AG09319 (cell line): ENCODE measurements at regions not wholly inside any gene's neighbourhood (a gene's known extent, or its start where the extent isn't known, plus 50 kb on each side); places are given as distances from the start of the nearest gene placed in this dataset.

ENCODE experiments used
- DNase-seq: peaks from one replicate; pipeline ENCODE4 v3.0.0-alpha.2; 2010; ENCODE audit warnings: low read depth; ENCODE audit errors: extremely low read depth
- TF ChIP-seq, protein P1 (sequence below): IDR thresholded peaks from 2 replicates; pipeline ENCODE4 v1.5.1; 2011; ENCODE audit warnings: low read depth, mild to moderate bottlenecking, inconsistent platforms, low read length, moderate library complexity

GRCh38 chr1:53378061-53378460 is 50.2 kb upstream of the LRP8 start:
- TF ChIP-seq, protein P1, sequence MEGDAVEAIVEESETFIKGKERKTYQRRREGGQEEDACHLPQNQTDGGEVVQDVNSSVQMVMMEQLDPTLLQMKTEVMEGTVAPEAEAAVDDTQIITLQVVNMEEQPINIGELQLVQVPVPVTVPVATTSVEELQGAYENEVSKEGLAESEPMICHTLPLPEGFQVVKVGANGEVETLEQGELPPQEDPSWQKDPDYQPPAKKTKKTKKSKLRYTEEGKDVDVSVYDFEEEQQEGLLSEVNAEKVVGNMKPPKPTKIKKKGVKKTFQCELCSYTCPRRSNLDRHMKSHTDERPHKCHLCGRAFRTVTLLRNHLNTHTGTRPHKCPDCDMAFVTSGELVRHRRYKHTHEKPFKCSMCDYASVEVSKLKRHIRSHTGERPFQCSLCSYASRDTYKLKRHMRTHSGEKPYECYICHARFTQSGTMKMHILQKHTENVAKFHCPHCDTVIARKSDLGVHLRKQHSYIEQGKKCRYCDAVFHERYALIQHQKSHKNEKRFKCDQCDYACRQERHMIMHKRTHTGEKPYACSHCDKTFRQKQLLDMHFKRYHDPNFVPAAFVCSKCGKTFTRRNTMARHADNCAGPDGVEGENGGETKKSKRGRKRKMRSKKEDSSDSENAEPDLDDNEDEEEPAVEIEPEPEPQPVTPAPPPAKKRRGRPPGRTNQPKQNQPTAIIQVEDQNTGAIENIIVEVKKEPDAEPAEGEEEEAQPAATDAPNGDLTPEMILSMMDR, result no peak
- DNase-seq, result no peak

DNA sequence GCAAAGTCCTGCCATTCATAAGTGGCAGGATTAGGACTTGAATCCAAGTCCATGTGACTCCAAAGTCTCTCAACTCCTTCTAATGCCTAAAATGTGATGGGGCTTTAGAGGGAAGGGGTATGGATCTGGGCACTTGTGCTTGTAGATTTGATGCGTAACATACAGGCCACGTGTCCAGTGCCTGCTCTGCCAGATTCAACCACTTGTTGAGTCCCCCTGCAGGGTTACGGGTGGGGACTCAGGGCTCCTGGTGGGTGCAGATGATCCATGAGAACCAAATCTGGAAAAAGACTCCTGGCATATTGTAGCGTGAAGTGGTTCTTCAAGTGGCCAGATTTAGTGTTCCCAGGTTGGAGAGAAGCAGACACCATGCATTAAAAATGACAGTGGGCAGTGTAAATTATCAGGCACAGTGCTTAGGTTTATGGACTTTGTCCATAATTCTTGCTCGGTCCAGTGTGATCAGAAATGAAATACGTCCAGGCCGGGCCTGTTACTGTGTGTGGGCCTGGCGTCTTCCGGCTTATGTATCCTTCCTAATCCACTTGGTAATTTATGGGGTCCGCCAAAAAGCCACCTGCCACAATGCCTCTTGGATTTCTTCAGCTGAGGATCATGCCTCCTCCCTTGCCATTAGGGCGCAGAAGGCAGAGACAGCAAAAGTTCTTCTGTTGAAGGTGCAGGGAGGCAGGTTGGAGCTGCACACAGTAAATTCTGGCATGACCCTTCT is 51.2 kb upstream of the LRP8 start:
- DNase-seq, result no peak
- TF ChIP-seq, protein P1, result no peak

DNA sequence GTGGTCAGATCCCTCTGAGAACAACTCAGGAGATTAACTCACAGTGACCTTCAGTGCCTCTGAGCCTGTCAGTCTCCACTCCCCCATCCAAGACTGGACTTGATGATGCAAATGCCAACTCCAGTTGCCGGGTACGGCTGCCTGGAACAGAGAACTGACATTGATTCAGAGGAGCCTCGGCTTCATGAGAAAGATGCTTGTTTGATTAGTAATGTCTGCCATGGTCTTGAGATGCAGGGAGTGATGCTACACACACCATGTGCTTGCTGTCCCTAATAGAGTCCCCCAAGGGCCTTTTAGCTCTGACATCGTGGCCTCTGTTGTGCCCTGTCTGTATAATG is 51.8 kb upstream of the LRP8 start:
- DNase-seq, result no peak
- TF ChIP-seq, protein P1, result no peak

GRCh38 chr1:53380296-53380695 is 52.4 kb upstream of the LRP8 start:
- TF ChIP-seq, protein P1, result no peak
- no peak for DNase-seq

- no peak for DNase-seq
- TF ChIP-seq, protein P1, result no peak
These were observed 54.0 kb upstream of the LRP8 start for GRCh38 chr1:53381790-53382401.

GRCh38 chr1:53383136-53383870 is 55.4 kb upstream of the LRP8 start:
- TF ChIP-seq, protein P1, result no peak

GRCh38 chr1:53384796-53385195 is 56.9 kb upstream of the LRP8 start:
- no peak for DNase-seq
- TF ChIP-seq, protein P1, result no peak

More at GRCh38 chr1:53383136-53383870, 55.4 kb upstream of the LRP8 start:
- DNase-seq, result no peak
